ENCODE measurements at regions not wholly inside any gene's neighbourhood (a gene's known extent, or its start where the extent isn't known, plus 50 kb on each side); places are given as distances from the start of the nearest gene placed in this dataset.
"Not testable (repeated sequence)": the region's sequence is repeated elsewhere in the genome, so short reads cannot be mapped to it uniquely, and the experiment has no call there.

- Histone ChIP-seq H3K9me3 (ENCODE audit: control insufficient read depth, low read length) (no peaks in the 10 kb centered on the region), H3K27ac (ENCODE audit: low read depth, low read length, severe bottlenecking) (no peak overlapping the region), H3K36me3 (ENCODE audit: control insufficient read depth, insufficient read depth, low read length) (no peaks in the 10 kb centered on the region), H3K4me1 (ENCODE audit: control insufficient read depth, insufficient read depth, low read length, poor library complexity, severe bottlenecking) (no peaks in the 10 kb centered on the region), H3K4me3 (ENCODE audit: extremely low read depth, insufficient read depth, low read length, poor library complexity, severe bottlenecking) (no peak overlapping the region)
- 68 to 92% methylated on average over 3 of the region's 5 CpGs for WGBS, 2 experiments (ENCODE audit: insufficient coverage in 2 of 2)
Observed at GRCh38 chr3:3648988-3649679, 150.1 kb upstream of the LRRN1 start.

GRCh38 chr3:3646934-3647333, 152.3 kb upstream of the LRRN1 start:
- no peaks in the 10 kb centered on the region for H3K4me1 ChIP-seq (ENCODE audit: control insufficient read depth, insufficient read depth, low read length, poor library complexity, severe bottlenecking)
- H3K36me3 ChIP-seq (ENCODE audit: control insufficient read depth, insufficient read depth, low read length): no peaks in the 10 kb centered on the region
- WGBS, 2 experiments (ENCODE audit: insufficient coverage in 2 of 2): 80 to 88% methylated on average over 1 of the region's 2 CpGs
- no peak overlapping the region for H3K4me3 ChIP-seq (ENCODE audit: extremely low read depth, insufficient read depth, low read length, poor library complexity, severe bottlenecking)
- H3K9me3 ChIP-seq (ENCODE audit: control insufficient read depth, low read length): no peaks in the 10 kb centered on the region
- no peak overlapping the region for H3K27ac ChIP-seq (ENCODE audit: low read depth, low read length, severe bottlenecking)

GRCh38 chr3:3646103-3646844, 153.0 kb upstream of the LRRN1 start:
- H3K4me1 ChIP-seq (ENCODE audit: control insufficient read depth, insufficient read depth, low read length, poor library complexity, severe bottlenecking); H3K9me3 ChIP-seq (ENCODE audit: control insufficient read depth, low read length); H3K36me3 ChIP-seq (ENCODE audit: control insufficient read depth, insufficient read depth, low read length); H3K27ac ChIP-seq (ENCODE audit: low read depth, low read length, severe bottlenecking); H3K4me3 ChIP-seq (ENCODE audit: extremely low read depth, insufficient read depth, low read length, poor library complexity, severe bottlenecking): not testable (repeated sequence)
- WGBS, 2 experiments (ENCODE audit: insufficient coverage in 2 of 2): 91 to 97% methylated on average over 9 of the region's 13 CpGs

GRCh38 chr3:3641877-3642455, 157.3 kb upstream of the LRRN1 start:
- no peaks in the 10 kb centered on the region for H3K36me3 ChIP-seq (ENCODE audit: control insufficient read depth, insufficient read depth, low read length)

GRCh38 chr3:3639078-3639477, 160.2 kb upstream of the LRRN1 start:
- H3K9me3 ChIP-seq (ENCODE audit: control insufficient read depth, low read length): no peaks in the 10 kb centered on the region
- no peak overlapping the region for H3K27ac ChIP-seq (ENCODE audit: low read depth, low read length, severe bottlenecking)
- no peaks in the 10 kb centered on the region for H3K36me3 ChIP-seq (ENCODE audit: control insufficient read depth, insufficient read depth, low read length)
- no peak overlapping the region for H3K4me3 ChIP-seq (ENCODE audit: extremely low read depth, insufficient read depth, low read length, poor library complexity, severe bottlenecking)
- H3K4me1 ChIP-seq (ENCODE audit: control insufficient read depth, insufficient read depth, low read length, poor library complexity, severe bottlenecking): peaks cover 16% of the 10 kb centered on the region
- WGBS, 2 experiments (ENCODE audit: insufficient coverage in 2 of 2): no CpG with 5 or more reads among the region's 2 CpGs

More at GRCh38 chr3:3641877-3642455, 157.3 kb upstream of the LRRN1 start:
- WGBS, 2 experiments (ENCODE audit: insufficient coverage in 2 of 2): 93 to 100% methylated on average over 3 of the region's 5 CpGs
- Histone ChIP-seq H3K27ac (ENCODE audit: low read depth, low read length, severe bottlenecking) (no peak overlapping the region), H3K4me1 (ENCODE audit: control insufficient read depth, insufficient read depth, low read length, poor library complexity, severe bottlenecking) (no peaks in the 10 kb centered on the region), H3K4me3 (ENCODE audit: extremely low read depth, insufficient read depth, low read length, poor library complexity, severe bottlenecking) (no peak overlapping the region), H3K9me3 (ENCODE audit: control insufficient read depth, low read length) (no peaks in the 10 kb centered on the region)

GRCh38 chr3:3636815-3637214, 162.4 kb upstream of the LRRN1 start:
- H3K9me3 ChIP-seq (ENCODE audit: control insufficient read depth, low read length): no peaks in the 10 kb centered on the region
- 77 to 89% methylated on average over 1 to 2 of the region's 2 CpGs for WGBS, 2 experiments (ENCODE audit: insufficient coverage in 2 of 2)
- H3K4me1 ChIP-seq (ENCODE audit: control insufficient read depth, insufficient read depth, low read length, poor library complexity, severe bottlenecking): peaks cover 22% of the 10 kb centered on the region
- no peaks in the 10 kb centered on the region for H3K36me3 ChIP-seq (ENCODE audit: control insufficient read depth, insufficient read depth, low read length)
- H3K27ac ChIP-seq (ENCODE audit: low read depth, low read length, severe bottlenecking): no peak overlapping the region
- no peak overlapping the region for H3K4me3 ChIP-seq (ENCODE audit: extremely low read depth, insufficient read depth, low read length, poor library complexity, severe bottlenecking)

GRCh38 chr3:3635109-3635508, 164.1 kb upstream of the LRRN1 start:
- no CpG with 5 or more reads among the region's 1 CpG for WGBS, 2 experiments (ENCODE audit: insufficient coverage in 2 of 2)
- H3K4me3 ChIP-seq (ENCODE audit: extremely low read depth, insufficient read depth, low read length, poor library complexity, severe bottlenecking): no peak overlapping the region
- H3K4me1 ChIP-seq (ENCODE audit: control insufficient read depth, insufficient read depth, low read length, poor library complexity, severe bottlenecking): peaks cover 25% of the 10 kb centered on the region
- H3K36me3 ChIP-seq (ENCODE audit: control insufficient read depth, insufficient read depth, low read length): no peaks in the 10 kb centered on the region
- H3K9me3 ChIP-seq (ENCODE audit: control insufficient read depth, low read length): no peaks in the 10 kb centered on the region
- H3K27ac ChIP-seq (ENCODE audit: low read depth, low read length, severe bottlenecking): no peak overlapping the region

- H3K4me3 ChIP-seq (ENCODE audit: extremely low read depth, insufficient read depth, low read length, poor library complexity, severe bottlenecking): no peak overlapping the region
- H3K36me3 ChIP-seq (ENCODE audit: control insufficient read depth, insufficient read depth, low read length): no peaks in the 10 kb centered on the region
- peaks cover 25% of the 10 kb centered on the region for H3K4me1 ChIP-seq (ENCODE audit: control insufficient read depth, insufficient read depth, low read length, poor library complexity, severe bottlenecking)
- no peaks in the 10 kb centered on the region for H3K9me3 ChIP-seq (ENCODE audit: control insufficient read depth, low read length)
- 95 to 98% methylated on average over 5 to 6 of the region's 6 CpGs for WGBS, 2 experiments (ENCODE audit: insufficient coverage in 2 of 2)
- no peak overlapping the region for H3K27ac ChIP-seq (ENCODE audit: low read depth, low read length, severe bottlenecking)
Observed at GRCh38 chr3:3634326-3634725, 164.9 kb upstream of the LRRN1 start.

GRCh38 chr3:3633761-3634160, 165.5 kb upstream of the LRRN1 start:
- Histone ChIP-seq H3K36me3 (ENCODE audit: control insufficient read depth, insufficient read depth, low read length) (no peaks in the 10 kb centered on the region), H3K27ac (ENCODE audit: low read depth, low read length, severe bottlenecking) (no peak overlapping the region), H3K4me3 (ENCODE audit: extremely low read depth, insufficient read depth, low read length, poor library complexity, severe bottlenecking) (no peak overlapping the region), H3K4me1 (ENCODE audit: control insufficient read depth, insufficient read depth, low read length, poor library complexity, severe bottlenecking) (peaks cover 25% of the 10 kb centered on the region), H3K9me3 (ENCODE audit: control insufficient read depth, low read length) (no peaks in the 10 kb centered on the region)
- 91 to 100% methylated on average over 1 of the region's 2 CpGs for WGBS, 2 experiments (ENCODE audit: insufficient coverage in 2 of 2)

- no peak overlapping the region for H3K27ac ChIP-seq (ENCODE audit: low read depth, low read length, severe bottlenecking)
- H3K4me1 ChIP-seq (ENCODE audit: control insufficient read depth, insufficient read depth, low read length, poor library complexity, severe bottlenecking): peaks cover 25% of the 10 kb centered on the region
- no peak overlapping the region for H3K4me3 ChIP-seq (ENCODE audit: extremely low read depth, insufficient read depth, low read length, poor library complexity, severe bottlenecking)
- WGBS, 2 experiments (ENCODE audit: insufficient coverage in 2 of 2): 83% methylated on average over 1 of the region's 2 CpGs; no CpG with 5 or more reads in 1 of the 2 experiments
- H3K36me3 ChIP-seq (ENCODE audit: control insufficient read depth, insufficient read depth, low read length): no peaks in the 10 kb centered on the region
- no peaks in the 10 kb centered on the region for H3K9me3 ChIP-seq (ENCODE audit: control insufficient read depth, low read length)
Observed at GRCh38 chr3:3632449-3632848, 166.8 kb upstream of the LRRN1 start.

- no peaks in the 10 kb centered on the region for H3K36me3 ChIP-seq (ENCODE audit: control insufficient read depth, insufficient read depth, low read length)
- peaks cover 20% of the 10 kb centered on the region for H3K4me1 ChIP-seq (ENCODE audit: control insufficient read depth, insufficient read depth, low read length, poor library complexity, severe bottlenecking)
- H3K27ac ChIP-seq (ENCODE audit: low read depth, low read length, severe bottlenecking): no peak overlapping the region
- no peaks in the 10 kb centered on the region for H3K9me3 ChIP-seq (ENCODE audit: control insufficient read depth, low read length)
- H3K4me3 ChIP-seq (ENCODE audit: extremely low read depth, insufficient read depth, low read length, poor library complexity, severe bottlenecking): no peak overlapping the region
- 92% methylated on average over 2 of the region's 4 CpGs for WGBS, 2 experiments (ENCODE audit: insufficient coverage in 2 of 2)
Observed at GRCh38 chr3:3631114-3631513, 168.1 kb upstream of the LRRN1 start.

Measured in mesodermal cell (in vitro differentiated cells).